ENCODE measurements at regions not wholly inside any gene's neighbourhood (a gene's known extent, or its start where the extent isn't known, plus 50 kb on each side); places are given as distances from the start of the nearest gene placed in this dataset.

- no peak for DNase-seq (ENCODE audit: low spot score)
These were observed 444.6 kb upstream of the DCN start for GRCh38 chr12:91627225-91627624.

DNA sequence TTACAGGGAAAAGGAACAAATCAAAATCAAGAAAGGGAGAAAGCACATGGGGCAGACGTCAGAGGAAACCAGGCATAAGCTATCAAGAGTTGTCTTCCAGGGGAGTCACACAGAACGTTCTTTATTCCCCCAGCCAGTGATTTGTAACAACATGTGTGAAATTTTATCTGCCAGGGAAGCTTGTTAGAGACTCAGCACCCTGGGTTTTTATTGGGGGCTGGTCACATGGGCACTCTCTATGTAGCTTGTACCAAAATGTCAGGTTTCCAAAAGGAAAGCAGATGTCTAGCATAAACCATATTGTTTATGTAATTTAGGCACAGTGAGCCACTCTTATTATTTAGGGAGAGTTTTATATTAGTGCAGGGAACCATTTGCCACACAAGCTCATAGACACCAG lies 440.4 kb upstream of the DCN start:
- DNase-seq (ENCODE audit: low spot score) = peak; percentile 50

- DNase-seq (ENCODE audit: low spot score) = no peak
These were observed 439.4 kb upstream of the DCN start for GRCh38 chr12:91622037-91622436.

DNA sequence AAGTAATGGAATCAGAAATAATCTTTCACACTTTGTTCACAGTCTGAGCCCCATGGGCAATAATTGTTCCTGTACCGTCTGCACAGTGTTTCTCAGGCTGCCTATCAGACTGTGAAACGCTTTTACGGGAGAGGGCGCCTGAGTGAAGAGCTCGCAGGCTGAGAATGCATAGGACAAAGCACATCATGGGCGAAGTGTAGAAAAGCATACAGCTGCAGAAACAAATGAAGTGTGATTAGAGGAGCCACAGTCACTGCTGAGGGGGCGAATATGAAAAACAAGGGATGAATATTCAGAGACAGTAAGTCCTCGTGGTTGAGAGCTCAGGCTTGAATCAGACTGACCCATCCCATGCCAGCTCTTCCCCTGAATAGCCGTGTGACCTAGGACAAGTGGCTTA lies 438.4 kb upstream of the DCN start:
- peak; percentile 86 for DNase-seq (ENCODE audit: low spot score)

DNA sequence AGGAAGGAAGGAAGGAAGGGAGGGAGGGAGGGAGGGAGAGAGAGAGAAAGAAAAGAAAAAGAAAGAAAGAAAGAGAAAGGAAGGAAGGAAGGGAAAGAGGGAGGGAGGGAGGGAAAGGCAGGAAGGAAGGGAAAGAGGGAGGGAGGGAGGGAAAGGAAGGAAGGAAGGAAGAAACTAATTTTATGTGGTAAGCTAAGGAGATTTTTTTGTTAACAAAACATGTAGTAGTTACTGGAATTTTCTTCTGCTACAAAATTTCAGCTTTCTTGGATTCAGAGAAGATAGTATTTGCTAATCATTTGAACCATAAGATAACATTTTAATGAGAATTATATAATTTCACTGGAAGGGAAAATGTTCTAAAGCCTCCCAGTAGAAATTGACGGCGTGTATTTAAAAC lies 437.8 kb upstream of the DCN start:
- no peak for DNase-seq (ENCODE audit: low spot score)

DNA sequence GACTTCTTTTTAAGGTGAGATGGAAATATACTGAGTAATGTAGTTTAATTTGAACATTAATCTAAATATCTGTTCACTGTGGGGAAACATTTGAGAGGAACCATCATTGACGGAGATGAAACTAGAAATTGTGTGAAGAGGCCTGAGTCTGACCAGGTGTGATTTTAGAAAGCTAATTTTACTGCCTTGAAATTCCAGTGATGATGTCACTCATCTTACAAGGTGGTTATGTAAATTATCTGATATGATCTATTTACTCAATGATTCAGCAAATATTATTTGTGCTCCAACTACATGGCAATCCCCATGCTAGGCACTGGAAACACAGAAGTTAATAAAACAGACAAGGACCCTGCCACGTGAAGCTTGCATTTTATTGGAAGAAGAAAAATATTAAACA lies 435.7 kb upstream of the DCN start:
- no peak for DNase-seq (ENCODE audit: low spot score)

DNA sequence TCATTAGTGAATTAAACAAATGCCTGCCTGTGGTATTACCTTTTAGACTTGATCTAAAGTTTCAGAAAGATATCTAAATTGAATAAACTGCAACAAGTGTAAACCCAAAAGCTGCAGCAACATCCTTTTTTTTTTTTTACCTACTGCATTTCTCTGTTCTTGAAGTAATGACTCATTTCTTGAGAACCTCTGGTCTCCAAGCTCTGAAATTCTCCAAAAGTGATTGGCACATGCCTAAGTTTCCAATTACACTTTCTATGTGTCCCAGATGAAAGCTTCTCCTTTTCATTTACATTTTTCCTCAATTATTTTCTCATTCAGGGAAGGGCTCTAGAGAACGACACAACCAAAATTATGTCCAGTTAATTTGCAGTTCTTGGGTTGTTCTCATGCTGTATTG lies 435.2 kb upstream of the DCN start:
- DNase-seq (ENCODE audit: low spot score) = no peak

- DNase-seq (ENCODE audit: low spot score) = no peak
These were observed 433.8 kb upstream of the DCN start for GRCh38 chr12:91616416-91616815.

DNA sequence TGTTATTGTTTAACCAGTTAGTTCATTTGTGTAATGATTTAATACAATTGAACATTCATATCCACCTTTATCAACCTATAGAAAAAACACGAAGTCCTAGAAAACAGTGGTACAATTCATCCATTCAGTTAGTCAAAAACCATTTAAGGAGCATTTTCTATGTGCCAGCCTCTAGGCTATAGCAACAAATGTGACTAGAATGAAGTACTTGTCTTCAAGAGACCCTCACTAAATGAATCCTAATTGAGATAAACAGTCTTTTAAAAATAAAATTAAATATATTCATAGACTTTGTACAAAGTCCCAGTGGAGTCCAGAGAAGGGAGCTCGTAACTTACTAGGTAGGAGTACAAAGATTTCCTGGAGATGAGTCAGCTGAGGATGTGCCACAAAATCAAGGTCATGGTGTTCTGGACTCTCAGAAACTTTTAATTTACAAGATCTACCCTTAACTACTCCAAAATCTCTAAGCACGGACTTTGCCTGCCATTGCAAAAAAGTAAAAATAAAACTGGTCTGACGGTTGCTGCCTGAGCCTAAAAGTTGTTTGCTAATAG lies 430.7 kb upstream of the DCN start:
- DNase-seq (ENCODE audit: low spot score) = no peak

- DNase-seq (ENCODE audit: low spot score) = no peak
These were observed 427.9 kb upstream of the DCN start for GRCh38 chr12:91610561-91610960.

DNA sequence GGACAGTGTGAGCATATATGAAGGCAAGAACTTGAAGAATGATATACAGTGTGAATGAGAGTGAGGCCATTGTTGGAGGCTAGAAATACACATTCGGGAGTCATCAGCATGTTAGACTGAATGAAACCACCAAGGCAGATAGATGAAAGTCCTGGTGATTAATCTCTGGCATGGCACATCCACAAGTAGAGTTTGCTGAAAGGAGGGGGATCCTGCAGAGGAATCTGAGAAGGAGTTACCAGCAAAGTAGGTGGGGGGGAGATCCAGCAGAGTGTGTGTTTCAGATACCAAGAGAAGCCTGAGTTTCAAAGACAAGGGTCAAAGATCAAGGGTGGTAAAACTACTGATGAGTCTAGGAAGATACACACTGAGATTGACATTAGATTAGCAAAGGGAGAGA lies 426.7 kb upstream of the DCN start:
- no peak for DNase-seq (ENCODE audit: low spot score)

- DNase-seq (ENCODE audit: low spot score) = no peak
These were observed 425.9 kb upstream of the DCN start for GRCh38 chr12:91608542-91608941.

DNA sequence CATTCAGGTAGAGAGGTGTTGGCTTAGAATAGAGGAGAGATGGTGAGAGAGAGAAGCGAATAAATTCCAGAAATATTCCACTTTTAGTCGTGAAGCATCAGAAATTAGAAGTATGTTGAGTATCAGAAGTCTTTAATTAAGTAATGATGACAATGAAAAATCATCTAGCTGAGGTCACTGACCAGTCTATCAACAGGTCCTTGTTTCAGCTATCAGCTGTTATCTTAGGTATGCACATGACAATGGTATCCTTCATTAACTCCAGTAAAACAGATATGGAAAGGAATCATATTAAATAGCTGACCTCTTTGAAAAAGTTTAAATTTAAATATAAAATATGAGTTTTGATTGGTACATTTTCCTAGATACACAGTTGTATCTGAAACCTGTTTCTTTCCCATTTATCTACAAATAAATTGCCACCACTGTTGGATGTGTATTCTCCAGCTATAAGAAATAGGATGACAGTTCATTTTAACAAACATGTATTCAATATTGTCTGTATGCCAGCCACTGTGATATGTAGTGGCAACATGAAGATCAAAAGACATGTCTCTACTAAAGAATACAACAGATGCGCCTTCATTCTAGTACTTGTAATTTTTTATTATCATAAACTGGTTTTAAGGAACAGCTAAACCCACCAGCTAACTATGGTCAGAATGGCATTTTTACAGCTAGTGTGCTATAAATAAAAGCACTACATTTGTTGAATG lies 424.2 kb upstream of the DCN start:
- DNase-seq (ENCODE audit: low spot score) = no peak

DNA sequence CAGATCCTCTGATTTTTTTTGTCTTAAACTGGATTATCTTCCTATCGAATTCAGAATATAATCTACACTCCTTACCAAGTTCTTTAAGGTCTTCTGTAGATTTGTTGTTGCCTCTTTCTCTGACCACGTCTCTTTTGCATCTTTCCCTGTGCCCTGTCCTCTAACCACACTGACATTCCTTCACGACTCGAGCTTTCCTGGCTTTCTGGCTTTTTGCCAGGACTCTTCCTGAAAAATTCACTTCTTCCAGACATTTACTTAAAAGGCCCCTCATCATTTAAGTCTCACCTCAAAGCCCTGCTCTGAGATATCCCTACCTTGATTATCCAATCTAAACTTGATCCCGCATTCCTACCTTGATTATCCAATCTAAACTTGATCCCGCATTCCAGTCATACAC lies 422.3 kb upstream of the DCN start:
- no peak for DNase-seq (ENCODE audit: low spot score)

DNA sequence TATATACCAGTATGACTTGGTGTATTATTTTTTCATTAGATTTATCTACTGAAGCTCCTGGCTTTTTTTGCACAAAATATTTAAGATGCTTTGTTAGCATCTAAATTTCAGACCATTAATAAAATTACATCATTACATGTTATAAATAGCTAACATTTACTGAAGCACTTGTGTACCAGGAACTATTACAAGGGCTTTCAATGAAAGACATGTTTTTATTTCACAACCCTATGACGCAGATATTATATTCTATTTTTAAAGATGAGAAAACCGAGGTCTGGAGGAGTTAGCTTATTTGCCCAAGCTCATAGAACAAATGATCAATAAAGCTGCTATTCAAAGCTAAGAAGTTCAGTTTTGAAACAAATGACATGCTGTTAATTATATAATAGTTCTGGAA lies 420.4 kb upstream of the DCN start:
- no peak for DNase-seq (ENCODE audit: low spot score)

GRCh38 chr12:91601054-91601453 lies 418.4 kb upstream of the DCN start:
- DNase-seq (ENCODE audit: low spot score) = no peak

DNA sequence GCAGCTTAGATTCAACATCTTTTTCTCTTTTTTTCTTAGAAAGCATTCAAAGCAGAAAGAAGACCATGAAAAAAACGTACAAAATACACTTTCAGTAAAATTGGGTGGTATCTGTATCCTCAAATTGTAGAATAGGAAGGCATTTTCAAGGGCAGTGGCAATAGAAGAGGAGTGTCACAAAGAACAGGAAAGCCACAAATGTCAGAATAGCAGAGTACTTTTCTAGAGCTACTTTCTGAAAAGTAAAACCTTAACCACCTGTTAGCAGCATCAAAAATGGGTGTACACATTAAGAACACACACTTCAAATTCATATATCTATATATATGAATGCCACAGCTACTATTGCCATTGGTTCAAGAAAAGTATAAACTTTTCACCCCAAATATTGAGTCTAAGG lies 412.1 kb upstream of the DCN start:
- DNase-seq (ENCODE audit: low spot score) = no peak

- DNase-seq (ENCODE audit: low spot score) = no peak
These were observed 409.0 kb upstream of the DCN start for GRCh38 chr12:91591639-91591987.

GRCh38 chr12:91590966-91591638 lies 408.5 kb upstream of the DCN start:
- no peak for DNase-seq (ENCODE audit: low spot score)

DNA sequence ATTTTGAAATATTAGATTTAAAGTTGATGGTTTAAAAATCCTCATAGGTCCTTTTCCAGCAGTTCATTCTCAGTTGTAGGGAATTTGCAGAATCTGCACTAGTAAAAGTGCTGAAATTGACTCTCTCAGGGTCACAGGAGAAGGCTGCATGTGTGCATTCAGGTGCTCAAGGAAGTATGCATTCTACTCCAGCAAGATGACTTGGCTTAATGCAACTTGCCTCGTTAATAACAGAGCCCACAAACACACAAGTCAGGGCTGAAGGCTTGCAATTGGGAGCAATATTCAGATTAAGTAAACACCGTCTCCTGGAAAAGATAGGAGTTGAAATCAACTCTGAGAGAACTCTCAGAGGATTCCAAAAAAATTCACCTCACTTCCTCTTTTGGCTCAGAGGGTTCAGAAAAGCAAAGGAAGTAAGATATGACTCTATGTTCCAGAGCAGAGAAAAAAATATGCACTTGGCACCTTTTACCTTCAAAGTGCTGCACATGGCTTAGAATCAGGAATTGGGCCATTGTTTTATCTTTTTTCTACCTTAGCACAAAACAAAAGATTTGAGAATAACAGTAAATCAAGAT lies 406.3 kb upstream of the DCN start:
- DNase-seq (ENCODE audit: low spot score) = no peak

- DNase-seq (ENCODE audit: low spot score) = no peak
These were observed 403.4 kb upstream of the DCN start for GRCh38 chr12:91586015-91586414.

DNA sequence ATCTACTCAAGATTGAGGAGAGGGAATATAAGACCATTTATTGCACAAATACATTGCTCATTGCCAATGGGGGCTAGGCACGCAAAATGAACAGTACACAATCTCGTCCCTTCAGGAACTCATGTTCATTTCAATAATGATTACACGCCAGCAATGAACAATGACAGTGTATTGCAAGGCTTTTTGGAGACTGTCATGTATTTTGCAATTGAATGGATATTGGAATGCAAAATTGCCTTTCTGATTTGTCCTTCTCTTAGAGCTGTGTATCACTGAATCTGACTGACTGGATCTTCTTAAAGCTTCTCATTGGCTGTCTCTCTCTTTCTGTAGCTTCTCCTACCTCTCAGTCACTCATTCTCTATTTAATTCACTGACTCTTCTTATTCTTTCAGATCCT lies 400.2 kb upstream of the DCN start:
- DNase-seq (ENCODE audit: low spot score) = no peak

DNA sequence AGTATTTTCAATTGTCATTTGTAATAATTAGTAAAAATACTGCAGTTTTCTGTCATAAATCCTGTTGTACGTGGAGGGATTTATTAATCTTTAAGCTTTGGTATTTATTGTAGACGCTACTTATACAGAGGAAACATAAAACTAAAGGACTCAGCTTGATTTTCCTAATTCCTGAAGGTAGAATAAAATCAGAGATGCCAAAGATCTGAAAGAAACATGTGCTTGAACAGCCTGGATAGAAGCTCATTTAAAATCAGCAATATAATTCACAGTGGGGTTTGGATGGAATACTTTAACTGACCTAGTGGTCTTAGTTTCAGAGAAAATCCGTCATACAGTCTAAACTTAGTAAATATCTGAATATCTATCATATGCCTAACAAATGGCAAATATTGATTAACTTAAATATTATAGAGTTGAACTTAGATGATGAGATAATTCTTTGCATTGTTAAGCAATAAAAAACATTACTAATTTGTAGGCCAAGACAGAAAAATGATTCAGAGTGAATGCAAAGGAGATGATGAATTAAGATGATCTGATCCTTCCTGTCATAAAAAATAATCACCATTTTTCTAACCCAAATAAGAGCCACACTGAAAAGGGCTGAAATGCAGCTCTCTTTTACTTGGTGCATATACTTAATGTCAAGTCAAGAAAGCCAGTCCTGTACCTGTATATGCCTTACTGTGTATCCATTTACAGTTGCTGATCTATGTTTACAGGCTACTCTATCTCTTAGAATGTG lies 397.1 kb upstream of the DCN start:
- DNase-seq (ENCODE audit: low spot score) = peak; percentile 74
